ENCODE measurements at regions not wholly inside any gene's neighbourhood (a gene's known extent, or its start where the extent isn't known, plus 50 kb on each side); places are given as distances from the start of the nearest gene placed in this dataset.
"Not testable (repeated sequence)": the region's sequence is repeated elsewhere in the genome, so short reads cannot be mapped to it uniquely, and the experiment has no call there.

- peak; percentile 5 for DNase-seq
Observed at GRCh38 chr10:23657677-23658076, 218.8 kb downstream of the OTUD1 start.

GRCh38 chr10:23671866-23672265 is 233.0 kb downstream of the OTUD1 start:
- DNase-seq: not testable (repeated sequence)

GRCh38 chr10:23675585-23675984 is 236.7 kb downstream of the OTUD1 start:
- no peak for DNase-seq

- DNase-seq: no peak
Observed at GRCh38 chr10:23676296-23676695, 237.4 kb downstream of the OTUD1 start.

- no peak for DNase-seq
Observed at GRCh38 chr10:23686722-23687121, 247.8 kb downstream of the OTUD1 start.

- no peak for DNase-seq
Observed at GRCh38 chr10:23692736-23693135, 253.9 kb downstream of the OTUD1 start.

GRCh38 chr10:23693501-23693901 is 254.6 kb downstream of the OTUD1 start:
- DNase-seq: peak; percentile 1

- DNase-seq: peak; percentile 1
Observed at GRCh38 chr10:23693925-23694324, 255.1 kb downstream of the OTUD1 start.

GRCh38 chr10:23694446-23694920 is 255.6 kb downstream of the OTUD1 start:
- DNase-seq: peak; percentile 7

- DNase-seq: peak; percentile 3
Observed at GRCh38 chr10:23694921-23695824, 256.3 kb downstream of the OTUD1 start.

GRCh38 chr10:23695825-23696420 is 257.0 kb downstream of the OTUD1 start:
- no peak for DNase-seq

- DNase-seq: no peak
Observed at GRCh38 chr10:23696476-23696875, 257.6 kb downstream of the OTUD1 start.

- peak; percentile 55 for DNase-seq
Observed at GRCh38 chr10:23702977-23703414, 264.1 kb downstream of the OTUD1 start.

- no peak for DNase-seq
Observed at GRCh38 chr10:23715363-23715762, 276.5 kb downstream of the OTUD1 start.

- no peak for DNase-seq
Observed at GRCh38 chr10:23717913-23718312, 279.0 kb downstream of the OTUD1 start.

- no peak for DNase-seq
Observed at GRCh38 chr10:23718946-23719345, 280.1 kb downstream of the OTUD1 start.

GRCh38 chr10:23723796-23724195 is 284.9 kb downstream of the OTUD1 start:
- DNase-seq: no peak

GRCh38 chr10:23725548-23725947 is 286.7 kb downstream of the OTUD1 start:
- no peak for DNase-seq

- DNase-seq: no peak
Observed at GRCh38 chr10:23742368-23742767, 303.5 kb downstream of the OTUD1 start.

GRCh38 chr10:23742807-23743206 is 303.9 kb downstream of the OTUD1 start:
- DNase-seq: no peak

GRCh38 chr10:23754179-23754578 is 315.3 kb downstream of the OTUD1 start:
- peak; percentile 2 for DNase-seq

GRCh38 chr10:23754941-23755340 is 316.1 kb downstream of the OTUD1 start:
- DNase-seq: no peak

GRCh38 chr10:23755556-23755955 is 316.7 kb downstream of the OTUD1 start:
- no peak for DNase-seq

GRCh38 chr10:23768281-23768680 is 329.4 kb downstream of the OTUD1 start:
- no peak for DNase-seq
